ENCODE measurements at regions not wholly inside any gene's neighbourhood (a gene's known extent, or its start where the extent isn't known, plus 50 kb on each side); places are given as distances from the start of the nearest gene placed in this dataset.
"Not testable (repeated sequence)": the region's sequence is repeated elsewhere in the genome, so short reads cannot be mapped to it uniquely, and the experiment has no call there.

DNA sequence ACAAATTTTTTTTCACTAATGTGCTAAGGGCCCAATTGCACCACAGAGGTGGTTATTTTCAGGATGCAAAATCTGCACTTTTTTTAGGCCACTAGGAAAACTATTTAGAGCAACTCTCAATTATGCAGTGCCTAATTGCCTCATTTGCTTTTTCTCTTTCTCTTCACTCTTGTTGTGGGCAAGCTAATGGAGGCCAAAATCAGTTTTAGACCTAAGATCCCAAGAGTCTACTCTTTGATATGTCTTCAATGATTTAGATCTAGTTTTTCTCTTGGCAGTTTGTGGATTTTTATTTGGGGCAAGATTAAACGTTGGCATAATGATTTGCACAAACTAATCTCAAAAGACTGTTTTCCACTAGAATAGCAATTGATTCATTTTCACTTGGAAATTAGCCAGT, 1996.9 kb downstream of the LRRC4C start:
- DNase-seq, result no peak

DNA sequence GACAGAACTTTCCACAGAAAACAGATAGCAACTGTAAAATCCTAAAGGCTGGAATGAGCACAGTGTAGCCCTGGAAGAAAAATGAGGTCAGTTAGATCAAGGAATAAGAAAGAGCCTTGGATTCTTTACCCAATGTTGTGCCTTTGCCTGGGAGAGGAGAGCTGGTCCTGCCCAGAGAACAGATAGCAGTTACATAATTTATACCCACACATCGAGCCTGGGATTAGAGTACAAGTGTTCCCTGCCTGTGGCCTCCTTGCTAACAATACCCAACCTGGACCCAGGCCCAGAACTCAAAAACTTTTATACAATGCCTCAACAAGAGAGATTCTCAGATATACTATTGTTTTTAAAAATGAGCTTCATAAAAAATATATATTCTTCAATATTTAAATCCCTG, 1998.4 kb downstream of the LRRC4C start:
- no peak for DNase-seq

DNA sequence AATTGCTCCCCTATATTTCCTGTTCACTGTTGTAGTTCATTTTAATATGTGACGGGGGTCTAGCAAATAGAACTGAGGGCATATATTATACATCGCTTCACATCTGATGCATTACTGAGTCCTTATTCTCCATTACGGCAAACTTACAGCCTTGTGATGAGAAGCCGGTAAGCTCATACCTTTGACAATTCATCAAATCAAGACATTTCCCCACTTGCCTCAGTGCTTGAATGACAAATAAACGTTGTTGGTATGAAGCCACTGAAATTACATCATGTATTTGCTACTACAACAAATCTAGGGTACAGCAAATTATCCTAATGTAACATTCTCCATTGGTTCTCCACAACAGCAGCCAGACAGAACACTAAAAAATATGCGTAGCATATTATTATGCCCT, 1999.8 kb downstream of the LRRC4C start:
- no peak for DNase-seq

DNA sequence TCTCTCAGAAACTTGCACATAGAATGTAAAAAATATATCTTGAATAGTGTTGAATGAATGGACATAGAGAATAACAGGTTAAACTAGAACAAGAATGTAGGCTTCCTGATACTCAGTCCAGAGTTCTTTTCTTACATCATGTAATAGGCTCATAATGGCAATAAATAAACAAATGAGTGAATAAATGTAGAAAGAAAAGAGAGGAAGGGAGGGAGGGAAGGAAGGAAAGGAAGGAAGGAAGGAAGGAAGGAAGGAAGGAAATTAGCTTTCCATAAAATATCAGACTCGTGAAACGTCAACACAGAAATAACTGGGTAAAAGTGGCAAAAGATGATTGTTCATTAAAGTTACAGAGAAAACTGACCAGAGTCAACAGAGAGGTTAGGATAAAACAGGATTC, 2001.0 kb downstream of the LRRC4C start:
- DNase-seq, result no peak

DNA sequence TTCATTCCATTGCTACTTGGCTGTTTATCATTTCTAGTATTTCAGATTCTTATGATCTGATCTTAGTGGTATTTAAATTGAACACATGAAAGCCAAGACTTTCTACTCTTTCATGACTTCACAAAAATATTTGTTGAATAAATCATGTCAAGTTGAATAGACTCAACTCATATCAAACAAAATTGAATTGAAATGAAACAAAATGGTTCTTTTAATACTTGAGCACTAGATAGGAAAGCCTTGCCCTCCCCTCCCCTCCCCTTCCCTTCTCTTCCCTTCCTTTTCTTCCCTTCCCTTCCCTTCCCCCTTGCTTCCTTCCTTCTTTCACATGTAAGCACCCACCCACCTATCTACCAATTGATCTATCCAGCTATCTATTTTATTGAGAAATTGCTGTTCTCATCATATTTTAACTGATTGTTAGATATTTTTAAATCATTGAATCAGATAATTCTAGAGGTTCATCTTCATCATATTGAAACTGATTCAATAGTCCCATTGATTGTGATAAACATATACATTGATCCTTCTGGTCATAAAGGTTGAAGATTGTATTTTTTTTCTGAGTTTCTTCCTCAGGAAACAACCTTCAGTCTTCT, 2015.9 kb downstream of the LRRC4C start:
- no peak for DNase-seq

DNA sequence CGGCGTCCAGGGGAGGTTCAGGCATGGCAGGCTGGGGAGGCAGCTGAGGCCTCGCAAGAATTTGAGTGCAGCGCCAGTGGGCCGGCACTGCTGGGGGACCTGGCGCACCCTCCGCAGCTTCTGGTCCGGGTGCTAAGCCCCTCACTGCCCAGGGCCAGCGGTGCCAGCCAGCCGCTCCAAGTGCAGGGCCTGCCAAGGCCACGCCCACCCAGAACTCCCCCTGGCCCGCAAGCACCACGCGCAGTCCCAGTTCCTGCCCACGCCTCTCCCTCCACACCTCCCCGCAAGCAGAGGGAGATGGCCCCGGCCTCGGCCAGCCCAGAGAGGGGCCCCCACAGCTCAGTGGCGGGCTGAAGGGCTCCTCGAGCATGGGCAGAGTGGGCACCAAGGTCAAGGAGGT, 2017.3 kb downstream of the LRRC4C start:
- DNase-seq, result no peak

DNA sequence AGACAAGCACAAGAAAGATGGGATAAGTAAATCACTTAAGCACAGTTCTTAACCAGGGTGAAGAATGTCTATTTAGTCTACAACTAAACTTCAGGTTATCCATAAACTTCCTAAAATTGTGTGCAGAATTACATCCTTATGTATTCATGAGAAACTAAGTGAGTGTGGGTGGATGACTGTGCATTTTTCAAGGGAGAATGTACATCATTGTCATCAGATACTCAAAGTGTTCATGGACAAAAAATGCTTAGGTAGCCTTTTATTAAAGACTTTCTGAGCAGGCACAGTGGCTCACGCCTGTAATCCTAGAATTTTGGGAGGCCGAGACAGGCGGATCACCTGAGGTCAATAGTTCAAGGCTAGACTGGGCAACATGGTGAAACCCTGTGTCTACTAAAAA, 2023.8 kb downstream of the LRRC4C start:
- no peak for DNase-seq

DNA sequence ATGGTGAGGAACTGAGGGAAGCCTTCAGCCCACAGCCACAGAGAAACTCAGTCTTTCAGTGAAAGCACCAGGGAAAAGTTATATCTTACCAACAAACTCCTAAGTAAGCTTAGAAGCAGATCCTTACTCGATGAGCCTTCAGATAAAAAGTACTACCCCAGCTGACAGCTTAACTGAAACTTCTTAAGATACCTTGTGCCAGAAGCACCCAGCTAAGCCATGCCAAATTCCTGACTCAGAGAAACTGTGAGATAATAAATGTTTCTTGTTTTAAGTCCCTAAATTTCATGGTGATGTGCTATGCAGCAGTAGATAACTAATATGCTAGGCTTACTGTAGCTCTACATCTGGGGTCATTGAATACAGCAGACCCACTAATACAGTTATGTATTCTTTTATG, 2025.0 kb downstream of the LRRC4C start:
- no peak for DNase-seq

DNA sequence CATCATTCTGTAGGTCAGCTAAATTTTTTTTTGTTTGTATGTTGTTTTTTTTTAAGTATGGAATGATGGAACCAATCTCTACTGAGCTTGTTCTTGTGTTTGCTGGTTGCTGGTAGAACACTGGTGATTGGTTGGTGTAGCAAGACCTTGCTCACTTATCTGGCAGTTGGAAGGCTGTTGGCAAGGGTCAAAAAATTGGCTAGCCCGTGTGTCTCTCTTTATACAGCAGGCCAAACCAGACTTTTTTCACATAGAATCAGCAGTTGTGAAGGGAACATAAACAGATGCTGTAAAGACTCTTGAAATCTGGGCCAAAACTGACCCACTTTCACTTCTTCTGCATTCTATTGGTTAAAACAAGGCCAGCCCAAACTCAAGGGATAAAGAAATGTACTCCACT, 2026.5 kb downstream of the LRRC4C start:
- DNase-seq, result no peak

DNA sequence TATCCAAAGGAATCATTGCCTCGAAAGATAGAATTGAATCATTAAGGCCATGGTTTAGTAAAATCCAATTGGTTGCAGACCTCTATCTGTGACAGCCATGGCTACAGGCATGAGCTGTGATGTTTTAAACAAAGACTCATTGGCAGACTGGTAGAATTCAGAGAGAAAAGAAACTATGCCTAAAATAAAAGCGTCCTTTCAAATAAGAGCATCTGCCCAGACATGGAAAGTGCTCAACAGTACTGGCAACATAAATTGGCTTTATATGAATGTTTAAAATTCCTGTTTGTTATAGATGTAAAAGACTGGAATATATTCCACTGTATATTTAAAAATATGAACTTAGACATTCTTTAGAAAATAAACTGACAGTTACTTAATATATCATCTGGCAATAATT, 2034.2 kb downstream of the LRRC4C start:
- DNase-seq, result no peak

DNA sequence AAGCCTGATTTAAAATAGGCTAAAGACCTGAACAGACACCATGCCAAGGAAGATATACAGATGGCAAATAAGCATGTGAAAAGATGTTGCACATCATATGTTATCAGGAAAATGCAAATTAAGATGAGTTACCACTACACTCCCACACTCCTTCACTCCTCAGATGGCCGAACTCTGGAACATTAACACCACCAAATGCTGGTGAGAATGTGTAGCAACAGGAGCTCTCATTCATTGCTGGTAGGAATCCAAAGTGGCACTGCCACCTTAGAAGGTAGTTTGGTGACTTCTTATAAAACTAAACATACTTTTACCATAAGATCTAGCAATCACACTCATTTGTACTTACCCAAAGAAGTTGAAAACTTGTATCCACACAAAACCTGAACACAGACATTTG, 2047.3 kb downstream of the LRRC4C start:
- DNase-seq, result no peak

DNA sequence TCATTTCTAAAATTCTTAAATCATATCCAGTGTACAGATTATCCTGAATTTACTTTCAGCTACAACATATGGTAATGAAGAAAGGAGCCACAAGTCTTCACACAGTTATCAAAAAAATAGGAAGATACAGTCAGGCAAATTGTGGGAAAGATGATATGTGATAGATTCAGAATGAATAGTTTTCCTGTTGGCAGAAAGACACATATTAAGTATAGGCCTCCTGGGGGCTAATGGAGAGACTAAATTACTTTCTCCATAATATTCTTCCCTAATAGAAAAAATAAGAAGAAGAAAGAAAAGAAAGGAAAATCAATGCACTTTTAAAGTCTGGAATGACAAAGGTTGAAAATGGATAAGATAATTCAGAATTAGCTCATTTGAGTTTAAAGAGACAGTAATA, 2073.5 kb downstream of the LRRC4C start:
- DNase-seq, result no peak

DNA sequence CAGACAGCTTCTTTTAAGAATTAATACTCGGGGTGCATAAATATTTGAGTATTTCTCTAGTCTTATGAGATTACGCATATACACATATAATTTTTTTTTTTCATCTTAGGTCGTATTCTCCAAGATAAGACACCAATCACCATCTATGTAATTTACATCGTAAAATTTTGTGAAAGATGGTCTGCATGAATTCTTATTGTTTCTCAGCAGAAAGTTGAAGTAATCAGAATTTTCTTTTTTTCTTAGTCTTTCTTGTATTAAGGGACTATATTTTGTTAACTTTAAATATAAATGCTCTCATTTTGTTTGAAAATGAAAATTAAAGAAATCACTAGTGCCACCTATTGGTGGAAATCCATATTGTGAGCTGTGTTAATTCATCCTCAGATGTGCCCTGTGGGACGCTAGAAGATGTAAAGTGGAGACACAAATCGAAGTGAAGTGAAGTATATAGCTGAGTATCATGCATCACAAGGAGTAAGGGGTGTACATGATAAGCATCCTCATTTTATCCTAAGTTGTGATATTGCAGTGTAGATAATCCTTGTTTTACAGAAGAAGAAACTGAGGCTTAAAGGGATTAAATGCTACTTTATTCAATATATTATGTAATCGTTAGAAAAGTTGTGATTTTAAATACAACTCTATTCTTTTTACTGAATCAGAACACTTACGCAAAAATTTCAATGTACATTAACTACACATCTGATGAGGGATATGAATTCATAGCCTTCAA, 2084.3 kb downstream of the LRRC4C start:
- DNase-seq, result peak; percentile 60

DNA sequence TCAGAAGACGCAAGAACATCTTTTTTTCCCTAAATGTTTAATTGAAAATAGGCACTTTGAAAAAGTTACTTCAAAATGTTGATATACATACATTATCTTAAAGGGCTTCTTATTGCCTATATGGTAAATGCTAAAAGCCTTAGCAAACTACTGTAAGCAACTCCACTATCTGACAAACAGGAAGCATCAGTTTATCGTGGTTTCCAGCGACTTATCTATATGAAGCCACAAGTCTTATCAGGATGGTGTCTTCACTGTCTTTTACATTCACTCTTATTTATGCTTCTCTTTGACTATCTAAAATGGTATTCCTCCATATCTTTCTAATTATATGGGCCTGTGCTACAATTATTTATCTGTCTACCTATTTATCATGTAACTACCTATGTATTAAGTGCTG, 2091.9 kb downstream of the LRRC4C start:
- peak; percentile 76 for DNase-seq

DNA sequence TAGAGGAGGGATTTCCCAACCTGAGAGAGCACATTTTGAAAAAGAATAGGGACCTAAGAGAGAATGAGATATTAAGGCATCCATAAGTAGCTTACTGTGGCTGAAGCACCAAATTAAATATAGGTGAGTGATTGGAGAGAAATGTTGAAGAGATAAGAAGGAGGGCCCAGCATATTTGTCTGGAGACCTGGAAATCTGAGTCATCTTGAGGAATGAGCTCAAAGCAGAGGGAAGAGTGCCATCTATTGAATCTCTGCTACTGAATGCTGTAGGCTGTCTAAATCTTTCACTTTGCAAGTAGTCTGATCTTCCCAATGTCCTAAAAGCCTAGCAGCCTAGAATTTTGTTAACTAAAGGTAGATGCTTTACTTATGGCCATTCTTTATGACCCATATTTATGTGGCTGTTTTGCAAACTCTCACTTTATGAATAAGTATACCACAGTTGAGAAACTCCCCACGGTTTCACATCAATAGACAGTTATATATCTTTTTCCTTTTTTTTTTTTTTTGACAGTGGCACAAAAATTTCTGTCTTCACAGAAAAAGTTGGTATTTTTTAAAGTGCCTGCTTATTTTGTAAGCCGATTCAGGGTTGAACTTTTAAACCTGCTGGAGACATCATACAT, 2093.5 kb downstream of the LRRC4C start:
- DNase-seq, result peak; percentile 10

DNA sequence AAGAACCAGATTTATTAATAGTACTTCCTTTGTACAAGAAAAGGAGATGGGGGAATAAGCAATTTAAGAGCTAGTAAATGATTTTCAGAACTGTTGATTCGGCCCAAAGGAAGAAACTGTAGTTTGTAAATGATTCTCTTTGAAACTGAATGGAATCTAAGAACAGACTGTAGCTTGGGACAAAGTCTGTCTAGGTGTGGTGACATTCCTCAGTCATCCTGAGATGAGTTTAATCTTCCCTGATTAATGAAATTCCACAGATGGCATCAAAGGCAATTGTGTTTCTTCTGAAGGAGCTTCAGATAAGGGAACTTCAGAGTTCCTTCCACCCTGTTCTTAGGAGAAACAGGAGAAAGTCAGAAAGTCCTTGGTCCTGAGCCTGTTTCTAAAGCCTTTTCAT, 2095.9 kb downstream of the LRRC4C start:
- DNase-seq, result no peak

DNA sequence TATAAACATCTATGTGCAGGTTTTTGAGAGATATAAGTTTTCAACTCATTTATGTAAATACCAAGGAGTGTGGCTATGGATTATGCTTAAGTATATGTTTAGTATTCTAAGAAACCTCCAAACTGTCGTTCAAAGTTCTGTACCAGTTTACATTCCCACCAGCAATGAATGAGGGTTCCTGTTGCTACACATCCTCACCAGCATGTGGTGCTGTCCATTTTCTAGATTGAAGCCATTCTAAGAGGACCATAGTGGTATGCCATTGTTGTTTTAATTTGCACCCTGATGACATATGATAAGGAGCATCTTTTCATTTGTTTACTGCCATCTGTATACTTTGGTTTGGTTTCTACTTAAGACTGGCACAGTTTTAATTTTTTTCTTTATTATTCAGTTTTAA, 2097.9 kb downstream of the LRRC4C start:
- DNase-seq, result no peak

DNA sequence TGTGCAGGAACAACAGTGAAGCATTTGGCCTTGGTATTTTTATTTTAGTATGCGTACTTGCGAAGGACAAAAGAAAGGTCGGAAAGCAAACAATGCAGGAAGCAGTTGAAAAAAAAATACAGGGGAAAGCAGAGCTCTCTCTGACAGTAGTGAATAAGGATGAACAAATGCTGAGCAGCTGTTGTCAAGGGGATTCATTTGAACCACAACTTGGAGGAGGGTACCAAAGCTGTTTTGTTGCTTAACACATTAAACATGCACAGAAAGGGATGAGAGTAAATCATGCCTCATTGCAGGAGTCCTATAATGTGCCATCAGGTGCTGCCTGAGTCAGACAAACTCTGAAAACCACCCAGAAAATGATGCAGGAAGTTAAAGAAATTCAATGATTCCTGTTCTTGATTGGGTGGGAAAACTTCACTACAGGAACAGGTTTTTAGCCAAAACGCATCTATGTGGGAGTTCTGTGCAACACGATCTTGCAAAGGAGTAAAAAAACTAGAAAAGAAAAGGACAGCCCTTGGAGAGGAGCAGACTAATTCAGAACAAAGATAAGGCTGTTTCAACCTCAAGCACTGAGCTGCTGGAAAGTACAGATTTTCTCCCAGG, 2113.5 kb downstream of the LRRC4C start:
- DNase-seq, result no peak

DNA sequence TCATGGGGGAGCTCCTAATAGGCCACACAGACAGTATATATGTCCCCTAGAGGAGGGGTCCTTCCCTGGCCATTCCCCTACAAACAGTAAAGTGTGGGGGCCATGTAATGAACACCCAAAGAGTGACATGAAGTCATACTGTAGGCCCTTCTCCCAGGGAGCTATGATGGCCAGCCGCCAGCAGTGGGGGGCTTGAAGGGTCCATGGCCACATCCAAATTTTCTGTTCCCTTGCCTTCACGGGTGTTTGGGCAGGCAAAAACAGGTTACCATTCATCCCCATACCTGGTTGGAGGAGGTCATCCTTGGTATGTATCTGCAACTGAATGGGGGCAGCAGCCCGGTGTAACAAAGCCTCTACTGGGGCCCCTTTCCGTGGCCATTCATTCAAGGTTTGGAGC, 2118.0 kb downstream of the LRRC4C start:
- no peak for DNase-seq

DNA sequence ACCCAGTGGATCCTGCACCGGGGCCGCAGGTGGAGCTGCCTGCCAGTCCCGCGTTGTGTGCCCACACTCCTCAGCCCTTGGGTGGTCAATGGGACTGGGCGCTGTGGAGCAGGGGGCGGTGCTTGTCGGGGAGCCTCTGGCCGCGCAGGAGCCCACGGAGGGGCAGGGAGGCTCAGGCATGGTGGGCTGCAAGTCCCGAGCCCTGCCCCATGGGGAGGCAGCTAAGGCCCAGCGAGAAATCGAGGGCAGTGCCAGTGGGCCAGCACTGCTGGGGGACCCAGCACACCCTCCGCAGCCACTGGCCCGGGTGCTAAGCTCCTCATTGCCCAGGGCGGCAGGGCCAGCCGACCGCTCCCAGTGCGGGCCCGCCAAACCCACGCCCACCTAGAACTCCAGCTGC, 2126.4 kb downstream of the LRRC4C start:
- DNase-seq, result not testable (repeated sequence)

DNA sequence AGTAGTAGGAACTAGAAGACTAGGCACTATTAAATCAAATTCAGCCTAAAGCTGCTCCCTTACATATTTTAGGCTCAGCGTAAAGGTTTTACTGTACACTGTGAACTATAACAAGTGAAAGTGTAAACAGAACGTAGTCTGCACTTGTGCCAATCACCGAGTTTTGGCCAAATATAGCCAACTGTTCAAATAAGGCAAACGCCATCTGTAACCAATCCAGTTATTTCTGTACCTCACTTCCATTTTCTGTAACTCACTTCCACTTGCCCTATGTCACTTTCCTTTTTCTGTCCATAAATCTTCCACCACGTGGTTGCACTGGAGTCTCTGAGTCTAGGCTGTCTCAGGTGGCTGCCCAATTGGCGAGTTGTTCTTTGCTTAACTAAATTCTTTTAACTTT, 2132.2 kb downstream of the LRRC4C start:
- DNase-seq, result no peak

DNA sequence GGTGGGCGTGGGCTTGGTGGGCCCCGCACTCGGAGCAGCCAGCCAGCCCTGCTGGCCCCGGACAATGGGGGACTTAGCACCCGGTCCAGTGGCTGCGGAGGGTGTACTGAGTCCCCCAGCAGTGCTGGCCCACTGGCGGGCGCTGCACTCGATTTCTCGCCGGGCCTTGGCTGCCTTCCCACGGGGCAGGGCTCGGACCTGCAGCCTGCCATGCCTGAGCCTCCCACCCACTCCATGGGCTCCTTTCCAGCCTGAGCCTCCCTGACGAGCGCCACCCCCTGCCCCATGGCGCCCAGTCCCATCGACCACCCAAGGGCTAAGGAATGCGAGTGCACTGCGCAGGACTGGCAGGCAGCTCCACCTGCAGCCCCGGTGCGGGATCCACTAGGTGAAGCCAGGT, 2147.6 kb downstream of the LRRC4C start:
- DNase-seq, result not testable (repeated sequence)

DNA sequence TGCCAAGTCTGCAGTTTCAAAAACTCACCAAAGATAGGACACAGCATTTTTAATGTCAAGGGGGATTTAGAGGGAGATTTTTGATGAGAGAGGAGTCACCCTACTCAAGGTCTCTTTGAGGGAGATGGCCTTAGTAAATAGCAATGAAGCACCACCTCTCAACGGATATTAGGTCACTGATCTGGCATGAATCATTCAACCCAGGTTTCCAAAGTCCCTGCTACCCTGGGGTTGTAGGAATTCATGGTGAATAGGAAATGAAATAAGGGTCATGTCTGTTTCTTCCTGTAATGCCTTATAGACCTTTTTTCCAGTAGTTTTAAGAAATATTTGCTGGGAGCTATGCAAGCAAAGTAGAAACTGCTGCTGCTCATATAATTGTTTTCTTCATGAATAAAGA, 2154.9 kb downstream of the LRRC4C start:
- no peak for DNase-seq

DNA sequence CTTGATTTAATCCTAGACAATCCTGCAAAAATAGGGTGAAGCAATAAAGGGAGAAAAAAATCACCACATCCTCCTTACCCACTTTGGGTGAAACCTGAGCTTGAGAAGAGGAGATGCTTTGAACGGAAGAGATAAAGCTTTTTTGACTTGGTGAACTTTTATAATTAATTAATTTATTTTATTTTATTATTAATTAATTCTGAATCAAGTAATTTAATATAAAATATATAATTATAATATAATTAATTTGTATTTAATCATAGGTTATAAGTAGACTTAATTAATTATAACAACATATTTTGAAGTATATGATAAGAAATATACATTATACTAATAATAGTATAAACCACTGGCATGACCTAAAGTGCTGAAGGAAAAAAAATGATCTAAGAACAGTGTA, 2164.8 kb downstream of the LRRC4C start:
- DNase-seq, result no peak

Measured in hematopoietic multipotent progenitor cell treated with erythropoietin and hydrocortisone succinate and interleukin-3 and kit ligand, for 8 days (in vitro differentiated cells).